ENCODE measurements at regions not wholly inside any gene's neighbourhood (a gene's known extent, or its start where the extent isn't known, plus 50 kb on each side); places are given as distances from the start of the nearest gene placed in this dataset.
"Not testable (repeated sequence)": the region's sequence is repeated elsewhere in the genome, so short reads cannot be mapped to it uniquely, and the experiment has no call there.

- intact Hi-C loops (cut with DNase I), result no loop called here
- DNase-seq, result no peak
Observed at GRCh38 chr6:27601668-27602254, 128.9 kb upstream of the ZNF184 start.

DNA sequence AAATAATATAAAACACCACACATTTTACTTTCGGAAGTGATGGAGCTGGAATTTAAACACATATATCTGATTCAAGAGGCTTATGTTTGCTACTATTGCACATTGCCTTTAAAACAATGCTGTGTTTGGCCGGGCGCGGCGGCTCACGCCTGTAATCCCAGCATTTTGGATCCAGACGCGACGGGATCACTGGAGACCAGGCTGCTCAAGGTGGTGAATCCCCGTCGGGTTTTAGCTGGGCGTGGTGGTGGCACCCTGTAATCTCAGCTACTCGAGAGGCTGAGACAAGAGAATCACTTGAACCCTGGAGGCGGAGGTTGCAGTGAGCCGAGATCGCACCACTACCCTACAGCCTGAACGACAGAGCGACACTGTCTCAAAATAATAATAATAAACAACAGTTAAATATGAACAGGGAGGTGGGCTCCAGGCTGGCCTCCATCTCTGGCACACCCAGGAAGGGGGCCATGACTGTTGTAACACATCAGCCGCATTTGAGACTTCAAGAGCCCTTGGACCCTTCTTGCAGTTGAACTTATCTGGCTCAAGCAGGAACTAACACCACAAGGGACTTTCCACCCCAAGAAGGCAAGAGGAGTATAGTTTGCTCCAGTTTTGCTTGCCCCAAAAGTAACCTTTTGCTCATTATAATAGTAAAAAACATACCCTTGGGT is 127.1 kb upstream of the ZNF184 start:
- no peak for DNase-seq
- intact Hi-C loops (cut with DNase I), result no loop called here

- DNase-seq; intact Hi-C loops (cut with DNase I): not testable (repeated sequence)
Observed at GRCh38 chr6:27597031-27597567, 124.2 kb upstream of the ZNF184 start.

DNA sequence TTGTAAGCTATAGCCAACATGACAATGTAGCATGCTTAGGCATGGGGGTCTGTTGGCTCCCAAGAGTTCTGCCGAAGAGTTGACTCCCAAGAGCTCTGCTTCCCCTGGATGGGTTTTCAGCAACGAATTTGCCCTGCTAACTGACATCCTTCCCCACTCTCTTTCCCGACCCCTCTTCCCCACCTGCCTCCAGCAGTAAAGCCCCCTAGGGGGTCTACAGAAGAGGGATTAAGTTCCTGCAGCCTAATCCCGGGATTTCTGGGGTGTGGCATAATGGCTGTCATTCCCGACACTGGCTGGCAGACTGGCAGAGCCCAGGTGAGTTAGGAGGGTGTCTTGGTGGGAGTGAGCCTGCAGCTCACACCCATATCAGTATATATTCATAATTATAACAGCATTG is 121.0 kb upstream of the ZNF184 start:
- intact Hi-C loops (cut with DNase I), result no loop called here
- DNase-seq, result no peak

GRCh38 chr6:27593200-27593818 is 120.4 kb upstream of the ZNF184 start:
- intact Hi-C loops (cut with DNase I), result no loop called here
- DNase-seq, result no peak

GRCh38 chr6:27592481-27593199 is 119.7 kb upstream of the ZNF184 start:
- DNase-seq, result no peak

DNA sequence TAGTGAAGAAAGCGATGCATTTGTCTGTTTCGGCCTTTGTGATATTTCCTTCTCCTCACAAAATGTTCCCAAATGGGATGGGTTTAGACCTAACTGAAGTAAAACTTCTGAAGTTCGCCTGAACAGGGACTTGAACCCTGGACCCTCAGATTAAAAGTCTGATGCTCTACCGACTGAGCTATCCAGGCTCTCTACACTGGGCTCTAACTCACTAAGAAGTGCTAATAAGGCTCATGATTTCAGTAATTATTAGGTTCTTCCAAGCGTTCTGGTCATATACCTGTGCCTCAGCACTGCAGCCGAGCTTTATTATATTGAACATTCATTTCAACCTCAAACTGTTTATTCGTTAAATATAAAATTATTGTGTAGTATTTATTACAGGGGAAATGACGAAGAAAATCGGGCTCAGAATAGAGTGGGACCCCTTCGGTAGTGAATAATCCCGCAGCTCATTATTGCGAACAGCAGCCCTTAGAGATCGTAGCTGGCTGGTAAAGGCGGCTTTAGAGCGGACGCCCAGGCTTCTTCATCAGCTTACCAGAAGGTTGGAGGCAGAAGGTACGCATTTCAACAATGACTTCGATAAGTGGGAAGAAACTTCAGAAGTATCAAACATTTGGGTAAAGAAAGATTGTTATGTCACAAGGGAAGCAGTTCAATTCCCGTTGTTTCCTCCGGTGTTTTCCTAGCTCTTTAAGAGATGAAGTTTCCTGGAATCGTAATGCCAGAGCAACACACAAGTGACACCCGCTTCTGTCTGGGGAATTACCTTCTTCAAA is 119.0 kb upstream of the ZNF184 start:
- intact Hi-C loops (cut with DNase I), result no loop called here
- DNase-seq, result no peak

More at GRCh38 chr6:27592481-27593199, 119.7 kb upstream of the ZNF184 start:
- intact Hi-C loops (cut with DNase I), result no loop called here

DNA sequence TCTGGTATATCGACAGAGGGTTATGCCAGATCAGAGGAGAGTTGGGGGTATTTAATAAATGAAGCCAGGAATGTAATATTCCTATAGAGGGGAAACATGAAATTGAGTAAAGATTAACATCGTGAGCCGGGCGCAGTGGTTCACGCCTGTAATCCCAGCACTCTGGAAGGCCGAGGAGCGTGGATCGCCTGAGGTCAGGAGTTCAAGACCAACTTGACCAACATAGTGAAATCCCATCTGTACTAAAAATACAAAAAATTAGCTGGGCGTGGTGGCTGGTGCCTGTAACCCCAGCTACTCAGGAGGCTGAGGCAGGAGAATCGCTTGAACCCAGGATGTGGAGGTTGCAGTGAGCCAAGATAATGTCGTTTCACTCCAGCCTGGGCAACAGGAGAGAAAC is 112.4 kb upstream of the ZNF184 start:
- DNase-seq; intact Hi-C loops (cut with DNase I): not testable (repeated sequence)

DNA sequence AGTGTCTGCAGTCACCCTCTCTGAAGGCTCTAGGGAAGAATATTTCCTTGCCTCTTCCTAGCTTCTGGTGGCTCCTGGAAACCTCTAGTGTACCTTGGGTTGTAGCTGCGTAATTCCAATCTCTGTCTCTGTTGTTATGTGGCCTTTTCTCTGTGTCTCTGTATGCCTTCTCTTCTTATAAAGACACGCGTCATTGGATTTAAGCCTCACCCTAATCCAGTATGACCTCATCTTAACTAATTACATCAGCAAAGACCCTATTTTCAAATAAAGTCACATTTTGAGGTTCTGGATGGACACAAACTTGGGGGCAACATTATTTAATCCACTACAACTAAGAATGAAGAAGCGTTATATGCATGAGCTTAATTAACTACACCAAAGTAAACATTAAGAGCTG is 111.4 kb upstream of the ZNF184 start:
- intact Hi-C loops (cut with DNase I), result no loop called here
- DNase-seq, result no peak

GRCh38 chr6:27582928-27583725 is 110.2 kb upstream of the ZNF184 start:
- no peak for DNase-seq
- intact Hi-C loops (cut with DNase I), result no loop called here

- intact Hi-C loops (cut with DNase I), result no loop called here
- no peak for DNase-seq
Observed at GRCh38 chr6:27579973-27580372, 107.1 kb upstream of the ZNF184 start.

- DNase-seq, result no peak
- intact Hi-C loops (cut with DNase I), result no loop called here
Observed at GRCh38 chr6:27577922-27578321, 105.0 kb upstream of the ZNF184 start.

DNA sequence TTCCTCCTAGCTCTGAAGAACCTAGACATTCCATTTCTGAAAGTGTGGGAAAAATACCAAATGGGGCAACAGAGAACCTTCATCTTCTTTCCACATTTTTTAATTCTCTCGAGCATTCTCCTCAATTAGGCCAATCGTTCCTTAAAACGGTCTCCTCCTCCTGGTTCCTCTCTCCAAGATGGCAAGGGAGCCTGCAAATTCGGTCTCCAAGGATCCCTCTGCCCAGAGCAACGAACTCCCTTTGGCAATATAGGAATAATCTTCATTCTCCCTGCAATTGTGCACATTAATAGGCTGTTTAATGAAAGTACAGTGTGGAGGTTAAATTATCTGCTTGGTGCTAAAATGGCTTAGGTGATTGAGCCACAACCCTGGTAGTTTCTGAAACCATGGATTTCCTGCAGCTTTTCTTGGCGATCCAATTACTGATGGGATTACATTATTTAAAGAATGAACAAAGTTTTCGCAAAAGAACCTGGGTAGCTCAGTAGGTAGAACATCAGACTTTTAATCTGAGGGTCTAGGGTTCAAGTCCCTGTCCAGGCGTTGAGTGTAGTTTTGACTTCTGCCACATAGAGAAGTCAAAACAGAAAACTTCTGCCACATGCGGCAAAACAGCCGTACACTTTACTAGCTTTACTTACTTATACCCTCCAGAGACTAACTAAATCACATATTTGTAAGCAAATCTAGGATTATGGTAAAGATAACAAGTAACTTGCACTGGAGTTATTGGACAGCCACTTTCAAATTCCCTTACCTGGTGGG is 102.9 kb upstream of the ZNF184 start:
- intact Hi-C loops (cut with DNase I), result no loop called here
- DNase-seq, result no peak

GRCh38 chr6:27568226-27568897 is 95.5 kb upstream of the ZNF184 start:
- no peak for DNase-seq
- intact Hi-C loops (cut with DNase I), result no loop called here

GRCh38 chr6:27565839-27566779 is 93.2 kb upstream of the ZNF184 start:
- intact Hi-C loops (cut with DNase I), result no loop called here
- no peak for DNase-seq

- intact Hi-C loops (cut with DNase I), result no loop called here
- no peak for DNase-seq
Observed at GRCh38 chr6:27562027-27562410, 89.1 kb upstream of the ZNF184 start.

GRCh38 chr6:27558028-27558724 is 85.3 kb upstream of the ZNF184 start:
- no peak for DNase-seq
- intact Hi-C loops (cut with DNase I), result no loop called here

All from posterior cingulate gyrus (tissue), 11 donors.